Mucosa of stomach (tissue), 1 donor: ENCODE measurements at regions not wholly inside any gene's neighbourhood (a gene's known extent, or its start where the extent isn't known, plus 50 kb on each side); places are given as distances from the start of the nearest gene placed in this dataset.
"Not testable (repeated sequence)": the region's sequence is repeated elsewhere in the genome, so short reads cannot be mapped to it uniquely, and the experiment has no call there.

Experiments used
- H3K27me3 ChIP-seq: one replicate; pipeline ENCODE4 v1.7.0; 2013; ENCODE audit warnings: mild to moderate bottlenecking, low read length; ENCODE audit not compliant: control insufficient read depth, insufficient read depth
- H3K36me3 ChIP-seq: one replicate; pipeline ENCODE4 v1.7.0; 2013; ENCODE audit warnings: low read length; ENCODE audit not compliant: control insufficient read depth, insufficient read depth
- H3K4me1 ChIP-seq: one replicate; pipeline ENCODE4 v1.7.0; 2013; ENCODE audit warnings: mild to moderate bottlenecking, low read length; ENCODE audit not compliant: control insufficient read depth, insufficient read depth
- H3K4me3 ChIP-seq: one replicate; pipeline ENCODE4 v1.7.0; 2013; ENCODE audit warnings: low read length
- H3K9ac ChIP-seq: one replicate; pipeline ENCODE4 v1.7.0; 2013; ENCODE audit warnings: mild to moderate bottlenecking, low read length, moderate library complexity
- H3K9me3 ChIP-seq: one replicate; pipeline ENCODE4 v1.7.0; 2013; ENCODE audit warnings: mild to moderate bottlenecking, low read length, moderate library complexity; ENCODE audit not compliant: control insufficient read depth
- donor health status: Pancreatic carcinoma.

DNA sequence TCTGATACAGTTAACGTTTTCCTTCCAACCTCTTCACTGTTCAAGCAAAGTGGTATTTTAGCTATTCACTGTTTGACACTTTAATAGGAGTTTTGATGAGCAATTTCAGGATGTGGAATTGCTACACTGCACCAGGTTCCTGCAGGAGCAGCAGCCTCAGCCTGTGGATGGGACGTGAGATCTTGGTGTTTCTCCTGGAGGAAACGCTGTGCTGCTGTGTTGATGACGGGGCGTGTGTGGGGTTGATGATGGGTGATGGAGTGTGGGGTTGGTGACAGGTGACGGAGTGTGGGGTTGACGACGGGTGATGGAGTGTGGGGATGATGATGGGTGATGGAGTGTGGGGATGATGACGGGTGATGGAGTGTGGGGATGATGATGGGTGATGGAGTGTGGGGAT, 98.9 kb downstream of the RTP5 start:
- Histone ChIP-seq H3K27me3 (no peaks in the 10 kb centered on the region), H3K9ac (no peak overlapping the region), H3K4me3 (no peak overlapping the region), H3K4me1 (peaks cover 7% of the 10 kb centered on the region), H3K9me3 (no peaks in the 10 kb centered on the region), H3K36me3 (no peaks in the 10 kb centered on the region)

DNA sequence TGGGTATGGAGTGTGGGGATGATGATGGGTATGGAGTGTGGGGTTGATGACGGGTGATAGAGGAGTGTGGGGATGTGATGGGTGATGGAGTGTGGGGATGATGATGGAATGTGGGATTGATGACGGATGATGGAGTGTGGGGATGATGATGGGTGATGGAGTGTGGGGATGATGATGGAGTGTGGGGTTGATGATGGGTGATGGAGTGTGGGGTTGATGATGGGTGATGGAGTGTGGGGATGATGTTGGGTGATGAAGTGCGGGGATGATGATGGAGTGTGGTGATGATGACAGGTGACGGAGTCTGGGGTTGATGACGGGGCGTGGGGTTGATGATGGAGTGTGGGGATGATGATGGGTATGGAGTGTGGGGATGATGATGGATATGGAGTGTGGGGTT, 99.7 kb downstream of the RTP5 start:
- not testable (repeated sequence) for H3K27me3 ChIP-seq, H3K4me1 ChIP-seq

DNA sequence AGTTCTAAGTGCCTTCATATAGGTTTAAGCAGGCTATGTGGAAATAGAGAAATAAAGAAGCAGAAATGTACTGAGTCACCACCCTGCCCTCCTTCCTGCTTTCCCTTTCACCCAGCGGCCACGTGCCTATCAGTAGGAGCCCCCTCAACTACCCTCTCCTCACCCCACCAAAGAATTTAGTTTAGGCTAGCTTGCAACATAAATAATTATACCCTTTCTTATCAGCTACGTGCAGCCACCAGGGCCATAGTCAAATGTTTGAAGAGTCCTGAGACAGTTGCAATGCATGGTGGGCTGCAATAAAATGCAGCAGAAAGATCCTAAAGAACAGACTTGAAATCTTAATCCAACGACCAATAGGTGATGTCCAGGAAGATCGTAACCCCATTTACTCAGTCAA, 101.2 kb downstream of the RTP5 start:
- Histone ChIP-seq H3K9ac (no peak overlapping the region), H3K9me3 (no peaks in the 10 kb centered on the region), H3K36me3 (no peaks in the 10 kb centered on the region), H3K27me3 (no peaks in the 10 kb centered on the region), H3K4me3 (no peak overlapping the region), H3K4me1 (peaks cover 7% of the 10 kb centered on the region)

More for the DNA sequence above, 99.7 kb downstream of the RTP5 start:
- H3K9ac ChIP-seq, H3K4me3 ChIP-seq, H3K36me3 ChIP-seq, H3K9me3 ChIP-seq: not testable (repeated sequence)

DNA sequence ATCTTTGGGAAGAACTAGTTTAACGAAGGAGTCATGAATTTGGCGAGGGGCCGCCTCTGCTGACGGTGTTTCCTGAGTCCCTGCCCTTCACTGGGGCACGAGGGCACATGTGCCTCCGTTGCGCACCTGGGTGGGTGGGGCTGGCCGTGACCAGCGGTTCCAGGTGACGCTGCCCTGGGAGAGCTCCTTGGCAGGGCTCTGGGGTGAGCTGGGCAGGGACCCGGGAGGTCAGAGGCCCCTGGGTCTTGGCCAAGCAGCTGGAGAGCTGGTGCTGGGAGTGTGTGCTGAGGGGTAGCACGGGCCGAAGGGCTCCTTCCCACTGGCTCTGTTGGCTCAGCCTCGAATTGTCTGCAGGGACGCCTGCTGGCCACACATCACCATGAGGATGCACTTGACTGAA, 104.6 kb downstream of the RTP5 start:
- no peaks in the 10 kb centered on the region for H3K27me3 ChIP-seq
- H3K4me1 ChIP-seq, result peaks cover 7% of the 10 kb centered on the region
- H3K36me3 ChIP-seq, result no peaks in the 10 kb centered on the region
- H3K4me3 ChIP-seq, result no peak overlapping the region
- H3K9ac ChIP-seq, result no peak overlapping the region
- H3K9me3 ChIP-seq, result no peaks in the 10 kb centered on the region

DNA sequence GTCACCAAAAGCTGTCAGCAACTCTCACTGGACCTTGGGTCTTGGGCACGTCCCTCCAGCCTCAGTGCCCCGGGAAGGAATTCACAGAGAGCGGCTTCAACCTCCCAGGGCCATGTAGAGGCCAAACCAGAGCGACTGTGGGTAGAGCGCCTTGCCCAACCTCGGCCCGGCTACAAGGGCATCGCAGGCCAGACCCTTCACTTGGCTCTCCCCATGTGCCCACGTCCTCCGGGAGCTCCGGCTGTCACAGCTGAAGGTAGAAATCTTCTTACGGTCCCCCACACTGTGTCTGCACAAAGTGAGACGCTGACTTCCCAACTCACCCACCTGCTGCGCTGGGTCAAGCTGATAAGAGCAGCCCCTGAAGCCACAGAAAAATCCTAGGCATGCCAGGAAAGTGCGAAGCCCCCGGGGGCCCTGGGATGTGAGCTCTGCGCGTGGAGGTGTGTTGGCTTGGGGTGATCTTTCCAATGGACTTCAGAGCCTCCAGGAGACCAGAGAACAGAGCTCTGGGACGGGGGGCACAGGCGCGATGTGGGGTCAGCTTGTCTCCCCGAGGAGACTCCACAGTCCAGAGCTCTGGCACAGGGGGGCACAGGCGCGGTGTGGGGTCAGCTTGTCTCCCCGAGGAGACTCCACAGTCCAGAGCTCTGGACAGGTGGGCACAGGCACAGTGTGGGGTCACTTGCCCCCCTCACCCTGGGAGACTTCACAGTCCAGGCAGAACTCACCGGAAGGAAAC, 105.5 kb downstream of the RTP5 start:
- H3K36me3 ChIP-seq, result no peaks in the 10 kb centered on the region
- no peak overlapping the region for H3K9ac ChIP-seq
- H3K27me3 ChIP-seq, result no peaks in the 10 kb centered on the region
- peaks cover 7% of the 10 kb centered on the region for H3K4me1 ChIP-seq
- H3K9me3 ChIP-seq, result no peaks in the 10 kb centered on the region
- no peak overlapping the region for H3K4me3 ChIP-seq

DNA sequence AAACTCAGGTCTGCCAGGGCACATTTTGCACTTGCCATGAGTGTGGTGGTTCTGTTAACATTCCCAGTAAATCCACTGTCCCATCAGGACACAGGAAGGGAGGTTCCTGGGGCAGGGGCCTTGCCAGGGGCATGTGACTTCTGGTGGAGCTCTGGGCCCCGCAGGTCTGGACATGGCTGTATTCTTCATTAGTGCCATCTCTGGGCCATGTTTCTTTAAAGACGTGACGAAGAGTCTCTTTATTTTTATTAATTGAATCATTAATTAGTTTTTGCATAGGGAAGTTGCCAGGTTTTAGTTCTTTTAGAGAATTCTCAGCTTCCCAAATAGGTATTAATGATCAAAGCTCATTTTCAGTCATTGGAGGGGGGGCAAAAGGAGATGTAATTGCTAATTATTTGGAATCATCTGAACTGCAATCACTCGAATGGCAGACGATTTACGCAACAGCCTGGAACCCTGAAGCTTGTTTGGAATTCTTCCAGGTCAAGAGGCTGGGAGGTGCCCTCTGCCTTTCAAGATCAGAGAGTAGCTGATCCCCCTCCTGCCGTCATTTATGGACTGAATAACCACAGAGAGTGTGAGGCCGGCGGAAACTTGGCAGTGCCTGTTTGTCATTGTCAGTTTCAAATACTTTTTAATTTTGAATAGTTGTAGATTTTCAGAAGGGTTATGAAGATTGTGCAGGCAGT, 106.2 kb downstream of the RTP5 start:
- H3K9me3 ChIP-seq, result no peaks in the 10 kb centered on the region
- H3K4me1 ChIP-seq, result peaks cover 7% of the 10 kb centered on the region
- no peak overlapping the region for H3K9ac ChIP-seq
- H3K36me3 ChIP-seq, result no peaks in the 10 kb centered on the region
- no peak overlapping the region for H3K4me3 ChIP-seq
- H3K27me3 ChIP-seq, result no peaks in the 10 kb centered on the region

DNA sequence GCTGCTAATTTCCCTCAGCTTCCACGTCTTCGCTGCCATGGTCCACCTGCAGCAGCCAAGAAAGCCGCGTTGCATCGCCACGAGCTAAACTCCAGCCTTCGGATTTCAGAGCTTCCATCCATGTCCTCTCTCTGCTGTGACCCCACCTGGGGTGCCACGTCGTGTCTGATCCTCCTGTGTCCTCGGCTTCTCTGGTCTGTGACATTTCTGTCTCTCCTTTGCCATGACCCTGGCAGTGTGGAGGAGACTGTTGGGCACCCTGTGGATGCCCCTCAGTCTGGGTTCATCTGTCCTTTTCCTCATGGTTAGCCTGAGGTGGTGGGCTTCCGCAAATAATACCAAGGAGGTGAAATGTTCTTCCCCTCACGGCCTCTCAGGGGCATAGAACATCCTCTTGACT, 106.8 kb downstream of the RTP5 start:
- Histone ChIP-seq H3K4me1 (peaks cover 3% of the 10 kb centered on the region), H3K27me3 (no peaks in the 10 kb centered on the region), H3K9me3 (no peaks in the 10 kb centered on the region), H3K4me3 (no peak overlapping the region), H3K36me3 (no peaks in the 10 kb centered on the region), H3K9ac (no peak overlapping the region)

DNA sequence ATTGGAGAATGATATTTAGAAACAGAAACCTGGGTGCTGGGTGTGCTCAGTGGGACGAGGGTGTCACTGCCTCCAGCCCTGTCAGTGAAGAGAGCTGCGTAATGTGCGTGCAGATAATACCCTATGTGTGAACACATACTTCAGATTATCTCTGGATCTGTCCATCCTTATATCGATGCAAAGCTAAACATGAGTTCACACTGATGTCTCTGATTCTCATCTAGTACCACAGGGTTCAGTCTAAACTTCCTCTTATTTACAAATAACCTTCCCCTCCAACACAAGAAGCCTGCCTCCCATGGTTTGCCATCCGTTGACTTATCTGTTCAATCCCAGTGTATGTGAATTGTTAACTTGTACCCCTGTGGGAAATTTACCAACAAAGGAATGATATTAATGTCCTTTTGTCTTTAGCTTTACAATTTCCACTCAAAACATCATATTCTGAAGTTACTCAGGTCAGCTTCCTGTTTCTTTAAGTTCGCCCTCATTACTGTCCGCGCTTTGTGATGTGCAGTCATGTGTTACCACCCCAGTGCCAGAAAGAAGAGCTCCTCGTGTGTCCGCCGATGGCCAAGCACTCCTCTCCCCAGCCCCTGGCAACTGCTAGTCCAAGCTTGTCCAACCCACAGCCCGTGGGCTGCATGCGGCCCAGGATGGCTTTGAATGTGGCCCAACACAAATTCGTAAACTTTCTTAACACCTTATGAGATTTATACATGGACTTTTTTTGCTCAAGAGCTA, 108.2 kb downstream of the RTP5 start:
- no peak overlapping the region for H3K4me3 ChIP-seq
- H3K4me1 ChIP-seq, result peaks cover 2% of the 10 kb centered on the region
- H3K27me3 ChIP-seq, result no peaks in the 10 kb centered on the region
- no peaks in the 10 kb centered on the region for H3K36me3 ChIP-seq
- H3K9ac ChIP-seq, result no peak overlapping the region
- no peaks in the 10 kb centered on the region for H3K9me3 ChIP-seq

DNA sequence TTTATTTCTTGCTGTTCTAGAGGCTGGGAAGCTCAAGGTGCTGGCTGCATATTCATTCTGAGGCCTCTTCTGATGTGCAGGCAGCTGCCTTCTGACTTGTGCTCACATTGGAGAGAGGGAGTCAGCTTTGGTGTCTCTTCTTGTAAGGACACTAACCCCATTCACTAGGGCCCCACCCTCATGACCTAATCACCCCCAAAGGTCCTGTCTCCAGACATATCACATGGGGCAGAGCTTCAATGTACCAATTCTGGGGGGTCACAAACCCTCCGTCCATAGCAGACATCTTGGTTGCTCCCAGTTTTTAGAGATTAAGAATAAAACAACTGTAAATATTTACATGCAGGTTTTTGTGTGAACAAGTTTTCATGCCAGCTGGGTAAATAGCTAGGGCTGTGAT, 109.1 kb downstream of the RTP5 start:
- H3K4me1 ChIP-seq, result peaks cover 11% of the 10 kb centered on the region
- H3K9ac ChIP-seq, result no peak overlapping the region
- no peaks in the 10 kb centered on the region for H3K9me3 ChIP-seq

DNA sequence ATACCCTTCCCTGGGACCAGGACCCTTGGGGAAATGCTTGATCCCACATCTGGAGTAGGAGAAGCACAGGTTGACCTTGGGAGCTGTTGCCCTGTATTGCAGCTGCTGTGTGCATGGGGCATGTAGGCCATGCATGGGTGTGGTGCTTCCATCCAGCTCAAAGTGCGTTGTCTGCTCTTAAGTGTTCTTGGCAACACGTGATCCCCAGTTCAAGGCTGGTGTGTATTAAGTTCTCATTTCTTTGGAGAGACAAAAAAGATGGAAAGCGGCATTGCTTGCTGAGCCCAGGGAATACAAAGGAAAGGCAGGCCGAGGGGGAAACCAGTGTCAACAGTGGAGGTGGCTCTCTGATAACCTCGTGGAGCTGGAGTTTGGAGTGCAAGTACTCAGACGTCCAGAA, 110.7 kb downstream of the RTP5 start:
- Histone ChIP-seq H3K9me3 (no peaks in the 10 kb centered on the region), H3K9ac (no peak overlapping the region), H3K4me1 (peaks cover 22% of the 10 kb centered on the region), H3K4me3 (no peak overlapping the region), H3K27me3 (no peaks in the 10 kb centered on the region), H3K36me3 (no peaks in the 10 kb centered on the region)

More for the DNA sequence above, 109.1 kb downstream of the RTP5 start:
- Histone ChIP-seq H3K4me3 (no peak overlapping the region), H3K36me3 (no peaks in the 10 kb centered on the region), H3K27me3 (no peaks in the 10 kb centered on the region)

DNA sequence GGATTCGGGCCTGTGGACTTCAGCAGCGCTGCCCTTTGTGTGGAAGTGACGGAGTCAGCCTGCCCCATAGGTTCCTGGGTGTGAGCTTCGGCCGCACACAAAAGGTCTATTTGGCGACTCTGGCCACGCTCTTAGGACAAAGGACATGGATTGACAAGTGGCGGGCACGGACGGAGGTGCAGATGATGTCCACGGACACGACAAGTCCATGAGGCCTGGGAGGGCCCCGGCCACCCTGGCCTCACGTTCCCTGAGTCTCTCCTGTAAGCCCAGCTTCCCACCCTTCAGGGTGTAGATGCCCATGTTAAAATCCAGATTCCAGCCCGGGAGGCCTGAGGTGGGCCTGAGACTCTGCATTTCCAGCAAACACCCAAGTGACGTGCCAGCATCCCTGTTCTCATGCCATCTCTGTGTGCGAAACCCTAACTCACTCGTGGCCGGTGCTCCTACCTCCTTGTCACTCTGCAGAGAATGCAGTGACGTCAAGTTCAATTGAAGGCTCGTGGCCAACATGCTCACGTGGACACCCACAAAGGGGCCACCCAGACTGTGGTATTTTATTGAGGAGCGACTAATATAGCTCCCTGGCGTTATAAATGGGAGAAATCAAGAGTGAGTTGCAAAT, 111.7 kb downstream of the RTP5 start:
- H3K9me3 ChIP-seq, result no peaks in the 10 kb centered on the region
- H3K4me1 ChIP-seq, result peaks cover 31% of the 10 kb centered on the region
- H3K36me3 ChIP-seq, result no peaks in the 10 kb centered on the region

More for the DNA sequence above, 111.7 kb downstream of the RTP5 start:
- Histone ChIP-seq H3K4me3 (no peak overlapping the region), H3K27me3 (peaks cover 7% of the 10 kb centered on the region), H3K9ac (no peak overlapping the region)
